Esophagus muscularis mucosa (tissue), 3 donors: ENCODE measurements at regions not wholly inside any gene's neighbourhood (a gene's known extent, or its start where the extent isn't known, plus 50 kb on each side); places are given as distances from the start of the nearest gene placed in this dataset.
"Not testable (repeated sequence)": the region's sequence is repeated elsewhere in the genome, so short reads cannot be mapped to it uniquely, and the experiment has no call there.

ENCODE experiments used
- CTCF ChIP-seq, 3 experiments: fragments of 200-600 bp in 2 of 3; fragments of 450-650 bp in 1 of 3; sonication (generic) in 2 of 3; IDR thresholded peaks; one replicate each; pipeline ENCODE4 v1.5.1; 2017 to 2019; ENCODE audit warnings: antibody characterized with exemption in 3 of 3, mild to moderate bottlenecking in 2 of 3, moderate library complexity in 1 of 3
- POLR2A ChIP-seq: fragments of 450-650 bp; IDR thresholded peaks from one replicate; pipeline ENCODE4 v1.6.1; 2017; ENCODE audit warnings: antibody characterized with exemption, moderate library complexity, mild to moderate bottlenecking, low read depth

- TF ChIP-seq CTCF (IDR thresholded peaks at IDR 0.05); POLR2A: not testable (repeated sequence)
These were observed 142.5 kb downstream of the OTOL1 start for GRCh38 chr3:161639095-161639494.
